ENCODE measurements at regions not wholly inside any gene's neighbourhood (a gene's known extent, or its start where the extent isn't known, plus 50 kb on each side); places are given as distances from the start of the nearest gene placed in this dataset.
A peak's percentile ranks its signal among the peaks of the same experiment; 100 is the strongest.

GRCh38 chr4:104615926-104616325 is 121.2 kb upstream of the CXXC4 start (continued):
- TF ChIP-seq REST (IDR thresholded peaks at IDR 0.05; ENCODE audit: unreplicated experiment): no peak

GRCh38 chr4:104616401-104616820 is 121.7 kb upstream of the CXXC4 start:
- DNase-seq (ENCODE audit: low spot score) (peak; percentile 10), ATAC-seq (peak; percentile 59)
- Histone ChIP-seq H3K4me2 (no peak overlapping the region), H4K20me1 (replicated peaks; ENCODE audit: insufficient read depth) (no peaks in the 10 kb centered on the region), H3K36me3 (ENCODE audit: insufficient read depth) (no peaks in the 10 kb centered on the region), H3K4me1 (ENCODE audit: insufficient read depth) (peaks cover 17% of the 10 kb centered on the region; the same call in 1 of the 2 replicates), H3K9me2 (ENCODE audit: insufficient read depth) (peaks cover 17% of the 10 kb centered on the region), H3K27ac (ENCODE audit: low read depth) (no peak overlapping the region), H3K27me3 (ENCODE audit: insufficient read depth) (no peaks in the 10 kb centered on the region), H3K4me3 (no peak overlapping the region), H3K79me2 (replicated peaks; ENCODE audit: insufficient read depth) (no peaks in the 10 kb centered on the region), H2AFZ (peak overlapping the region; percentile 83), H3F3A (replicated peaks; ENCODE audit: low read depth) (no peaks in the 10 kb centered on the region)
- H3K4me1 Mint-ChIP-seq: peaks cover 10% of the 10 kb centered on the region
- H3K27me3 Mint-ChIP-seq (ENCODE audit: insufficient read depth, low read depth, poor library complexity): peaks cover 2% of the 10 kb centered on the region
- no peak overlapping the region for H3K4me3 Mint-ChIP-seq
- peaks cover 11% of the 10 kb centered on the region; the same call in 2 of the 3 replicates for H3K9me3 Mint-ChIP-seq
- H3K27ac Mint-ChIP-seq: 0 out of 2 replicates have a peak overlapping the region, but pooled peaks have one; percentile 13
- H3K36me3 Mint-ChIP-seq (ENCODE audit: low read depth): peaks cover 6% of the 10 kb centered on the region; the same call in 1 of the 3 replicates
- TF ChIP-seq CTCF (conservative IDR thresholded peaks at IDR 0.05; ENCODE audit: low read depth in 2 of 2): no peak
- no peak for TF ChIP-seq REST (IDR thresholded peaks at IDR 0.05; ENCODE audit: unreplicated experiment)
- no peak for TF ChIP-seq ZNF331 (CRISPR knock-in tag; IDR thresholded peaks at IDR 0.05; ENCODE audit: low read depth)
- no peak for TF ChIP-seq POLR2AphosphoS5 (IDR thresholded peaks at IDR 0.05; ENCODE audit: low read depth)
- TF ChIP-seq NANOG (IDR thresholded peaks at IDR 0.05; ENCODE audit: borderline replicate concordance): no peak
- no peak for TF ChIP-seq JUNB (IDR thresholded peaks at IDR 0.05; ENCODE audit: unreplicated experiment)
- TF ChIP-seq ETS1 (IDR thresholded peaks at IDR 0.05): no peak
- TF ChIP-seq ZNF462 (CRISPR knock-in tag; IDR thresholded peaks at IDR 0.05): no peak
